ENCODE measurements at regions not wholly inside any gene's neighbourhood (a gene's known extent, or its start where the extent isn't known, plus 50 kb on each side); places are given as distances from the start of the nearest gene placed in this dataset.

- peak overlapping the region; percentile 94 for H3K27ac ChIP-seq (ENCODE audit: low read length)
- peak overlapping the region; percentile 72 for H3K4me3 ChIP-seq (ENCODE audit: low read length)
- peak overlapping the region; percentile 52 for H2AFZ ChIP-seq (ENCODE audit: low read depth, low read length)
- H3K79me2 ChIP-seq (replicated peaks; ENCODE audit: insufficient read depth, low read length): peaks cover 19% of the 10 kb centered on the region
- no peaks in the 10 kb centered on the region for H3K9me2 ChIP-seq (ENCODE audit: insufficient read depth, low read length)
- H3K9me3 ChIP-seq (ENCODE audit: low read length): no peaks in the 10 kb centered on the region
- H3K27me3 ChIP-seq (ENCODE audit: insufficient read depth, low read depth, low read length): no peaks in the 10 kb centered on the region
- peak overlapping the region; percentile 86 for H3K9ac ChIP-seq (ENCODE audit: low read length)
- H3F3A ChIP-seq (ENCODE audit: insufficient read depth, low read length, poor library complexity, severe bottlenecking): peaks cover 3% of the 10 kb centered on the region
- no peaks in the 10 kb centered on the region for H4K20me1 ChIP-seq (ENCODE audit: insufficient read depth)
- peak; percentile 28 for TF ChIP-seq MXI1 (conservative IDR thresholded peaks at IDR 0.05; ENCODE audit: poor library complexity, severe bottlenecking)
- no peak for TF ChIP-seq EZH2 (IDR thresholded peaks at IDR 0.05; ENCODE audit: borderline replicate concordance, insufficient read depth, low read length, poor library complexity, severe bottlenecking)
- TF ChIP-seq SMC3 (conservative IDR thresholded peaks at IDR 0.05; ENCODE audit: poor library complexity): no peak
- peak; percentile 19 for TF ChIP-seq TAF1 (IDR thresholded peaks at IDR 0.05; ENCODE audit: low read depth)
- no peak for TF ChIP-seq CTCF (IDR thresholded peaks at IDR 0.05; ENCODE audit: poor library complexity, severe bottlenecking)
- TF ChIP-seq EP300 (conservative IDR thresholded peaks at IDR 0.05; ENCODE audit: poor library complexity, severe bottlenecking): no peak
- peak; percentile 32 for TF ChIP-seq POLR2AphosphoS5 (IDR thresholded peaks at IDR 0.05)
- TF ChIP-seq RAD21 (conservative IDR thresholded peaks at IDR 0.05): peak; percentile 14
- TF ChIP-seq REST (IDR thresholded peaks at IDR 0.05; ENCODE audit: borderline replicate concordance): no peak
- H3K4me2 ChIP-seq (ENCODE audit: low read length): peak overlapping the region; percentile 68
- H3K36me3 ChIP-seq (ENCODE audit: insufficient read depth, low read length): no peaks in the 10 kb centered on the region
These were observed 113.7 kb upstream of the TLR3 start for GRCh38 chr4:185955151-185955770.

- H3K36me3 ChIP-seq (ENCODE audit: insufficient read depth, low read length): no peaks in the 10 kb centered on the region
- H3K27ac ChIP-seq (ENCODE audit: low read length): peak overlapping the region; percentile 94
- no peaks in the 10 kb centered on the region for H3K9me2 ChIP-seq (ENCODE audit: insufficient read depth, low read length)
- H3K4me2 ChIP-seq (ENCODE audit: low read length): peak overlapping the region; percentile 68
- TF ChIP-seq POLR2AphosphoS5 (IDR thresholded peaks at IDR 0.05) (peak; percentile 83), RAD21 (conservative IDR thresholded peaks at IDR 0.05) (peak; percentile 29), CTCF (IDR thresholded peaks at IDR 0.05; ENCODE audit: poor library complexity, severe bottlenecking) (no peak), EP300 (conservative IDR thresholded peaks at IDR 0.05; ENCODE audit: poor library complexity, severe bottlenecking) (peak; percentile 15), SMC3 (conservative IDR thresholded peaks at IDR 0.05; ENCODE audit: poor library complexity) (peak; percentile 29), REST (IDR thresholded peaks at IDR 0.05; ENCODE audit: borderline replicate concordance) (peak; percentile 88), MXI1 (conservative IDR thresholded peaks at IDR 0.05; ENCODE audit: poor library complexity, severe bottlenecking) (no peak), TAF1 (IDR thresholded peaks at IDR 0.05; ENCODE audit: low read depth) (peak; percentile 63), EZH2 (IDR thresholded peaks at IDR 0.05; ENCODE audit: borderline replicate concordance, insufficient read depth, low read length, poor library complexity, severe bottlenecking) (no peak)
- H4K20me1 ChIP-seq (ENCODE audit: insufficient read depth): no peaks in the 10 kb centered on the region
- no peaks in the 10 kb centered on the region for H3K27me3 ChIP-seq (ENCODE audit: insufficient read depth, low read depth, low read length)
- peaks cover 3% of the 10 kb centered on the region for H3F3A ChIP-seq (ENCODE audit: insufficient read depth, low read length, poor library complexity, severe bottlenecking)
- peak overlapping the region; percentile 52 for H2AFZ ChIP-seq (ENCODE audit: low read depth, low read length)
- peak overlapping the region; percentile 72 for H3K4me3 ChIP-seq (ENCODE audit: low read length)
- peak overlapping the region; percentile 86 for H3K9ac ChIP-seq (ENCODE audit: low read length)
- no peaks in the 10 kb centered on the region for H3K9me3 ChIP-seq (ENCODE audit: low read length)
- H3K79me2 ChIP-seq (replicated peaks; ENCODE audit: insufficient read depth, low read length): peaks cover 19% of the 10 kb centered on the region
These were observed 113.0 kb upstream of the TLR3 start for GRCh38 chr4:185955826-185956543.
